ENCODE measurements at regions not wholly inside any gene's neighbourhood (a gene's known extent, or its start where the extent isn't known, plus 50 kb on each side); places are given as distances from the start of the nearest gene placed in this dataset.

DNA sequence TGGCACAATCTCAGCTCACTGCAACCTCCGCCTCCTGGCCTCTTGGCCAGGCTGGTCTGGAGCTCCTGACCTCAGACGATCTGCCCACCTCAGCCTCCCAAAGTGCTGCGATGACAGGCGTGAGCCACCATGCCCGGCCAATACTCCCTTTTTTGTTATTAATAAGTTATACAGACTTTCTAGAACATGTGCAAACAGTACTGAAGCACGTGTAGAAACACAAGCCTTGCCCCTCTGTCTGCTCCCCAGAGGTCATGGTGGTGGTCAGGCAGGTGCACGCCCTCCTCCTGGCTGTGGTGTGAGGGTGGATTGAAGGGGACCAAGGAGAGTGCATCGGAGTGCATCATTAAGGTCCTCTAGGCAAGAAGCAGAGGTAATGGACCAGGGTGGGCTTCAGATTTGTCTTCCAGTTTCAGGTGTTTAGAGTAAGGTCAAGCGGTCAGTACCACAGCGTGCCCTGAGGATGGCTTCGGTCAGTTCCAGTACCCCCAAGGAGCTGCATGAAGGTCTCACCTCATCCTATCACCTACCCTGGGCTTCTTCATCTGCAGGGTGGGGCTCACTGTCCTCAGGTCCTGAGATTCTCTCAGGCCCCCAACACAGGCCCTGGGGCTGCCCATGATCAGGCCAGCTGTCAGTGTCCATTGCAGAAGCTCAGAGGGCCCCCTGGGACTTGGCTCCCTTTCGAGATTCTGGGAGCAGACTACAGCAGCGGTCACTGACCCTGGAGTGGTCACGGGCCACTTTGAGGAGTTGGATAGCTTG lies 124.3 kb downstream of the GLI2 start:
- WGBS (ENCODE audit: insufficient coverage), result 93% methylated on average over 9 of the region's 14 CpGs
- no peaks in the 10 kb centered on the region for H3K4me1 ChIP-seq (ENCODE audit: control extremely low read depth in 1 of 4, control insufficient read depth in 4 of 4, insufficient read depth in 4 of 4, low read length in 3 of 4)

DNA sequence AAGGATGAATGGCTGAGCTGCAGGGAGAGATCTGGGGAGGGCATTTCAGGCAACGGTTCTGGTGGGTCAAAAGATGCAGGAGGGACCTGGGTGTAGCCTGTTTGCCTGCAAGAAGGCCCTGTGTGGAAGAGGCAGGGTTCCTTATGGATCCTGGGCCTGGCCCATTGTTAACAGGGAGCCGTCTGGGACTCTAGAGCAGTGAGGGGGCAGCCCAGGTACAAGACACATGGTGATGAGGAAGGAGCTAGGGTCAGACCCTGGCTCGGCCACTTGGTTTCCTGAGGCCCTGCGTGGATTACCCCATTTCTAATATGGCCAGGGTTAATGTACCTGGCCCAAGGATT lies 124.9 kb downstream of the GLI2 start:
- ChIA-PET CTCF (no interaction called here), POLR2A (no interaction called here)
- H3K9me3 ChIP-seq (ENCODE audit: control extremely low read depth in 1 of 5, control insufficient read depth in 4 of 5, insufficient read depth in 2 of 5, low read depth in 1 of 5, low read length in 4 of 5), result no peaks in the 10 kb centered on the region
- DNase-seq, result no peak
- H3K27ac ChIP-seq (ENCODE audit: insufficient read depth in 1 of 2, low read depth in 1 of 2, low read length in 2 of 2, poor library complexity in 1 of 2, severe bottlenecking in 2 of 2), result no peak overlapping the region
- no peak overlapping the region for H3K4me3 ChIP-seq (ENCODE audit: control insufficient read depth in 1 of 7, extremely low read depth in 1 of 7, insufficient read depth in 4 of 7, low read depth in 2 of 7, low read length in 6 of 7)
- no peaks in the 10 kb centered on the region for H3K4me1 ChIP-seq (ENCODE audit: control extremely low read depth in 1 of 4, control insufficient read depth in 4 of 4, insufficient read depth in 4 of 4, low read length in 3 of 4)
- WGBS (ENCODE audit: insufficient coverage), result 93% methylated on average over 4 of the region's 4 CpGs
- H3K27me3 ChIP-seq (replicated peaks in 2 of 5; ENCODE audit: control insufficient read depth in 4 of 5, insufficient read depth in 5 of 5, low read length in 4 of 5), result peaks cover 0 to 8% (median 0%) of the 10 kb centered on the region in 5 experiments
- no peaks in the 10 kb centered on the region for H3K36me3 ChIP-seq (ENCODE audit: control insufficient read depth in 4 of 4, insufficient read depth in 4 of 4, low read length in 3 of 4)

More for the DNA sequence above, 124.3 kb downstream of the GLI2 start:
- no peak overlapping the region for H3K27ac ChIP-seq (ENCODE audit: insufficient read depth in 1 of 2, low read depth in 1 of 2, low read length in 2 of 2, poor library complexity in 1 of 2, severe bottlenecking in 2 of 2)
- H3K9me3 ChIP-seq (ENCODE audit: control extremely low read depth in 1 of 5, control insufficient read depth in 4 of 5, insufficient read depth in 2 of 5, low read depth in 1 of 5, low read length in 4 of 5), result no peaks in the 10 kb centered on the region
- H3K4me3 ChIP-seq (ENCODE audit: control insufficient read depth in 1 of 7, extremely low read depth in 1 of 7, insufficient read depth in 4 of 7, low read depth in 2 of 7, low read length in 6 of 7), result no peak overlapping the region
- ChIA-PET POLR2A (no interaction called here), CTCF (no interaction called here)
- H3K36me3 ChIP-seq (ENCODE audit: control insufficient read depth in 4 of 4, insufficient read depth in 4 of 4, low read length in 3 of 4), result no peaks in the 10 kb centered on the region
- no peak for DNase-seq
- H3K27me3 ChIP-seq (replicated peaks in 2 of 5; ENCODE audit: control insufficient read depth in 4 of 5, insufficient read depth in 5 of 5, low read length in 4 of 5), result peaks cover 0 to 4% (median 0%) of the 10 kb centered on the region in 5 experiments

DNA sequence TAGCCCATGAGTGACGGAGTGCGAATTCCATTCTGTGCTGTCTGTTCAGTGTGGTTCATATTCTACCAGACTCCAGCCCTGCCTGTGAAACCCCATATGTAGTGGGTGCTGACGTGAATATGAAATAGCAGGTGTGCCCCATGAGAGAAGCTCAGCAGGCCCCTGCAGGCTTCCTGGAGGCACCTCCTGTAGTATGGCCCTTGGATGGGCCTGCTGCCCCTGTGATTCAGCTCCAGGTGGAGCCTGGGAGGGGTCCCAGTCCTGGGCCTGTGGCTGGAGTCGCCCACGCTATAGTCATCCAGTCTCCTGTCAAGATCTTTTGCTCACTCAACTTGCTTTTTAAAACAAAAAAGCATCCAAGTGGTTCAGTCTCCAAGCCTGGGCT lies 125.5 kb downstream of the GLI2 start:
- CTCF ChIA-PET, result no interaction called here
- no peaks in the 10 kb centered on the region for H3K36me3 ChIP-seq (ENCODE audit: control insufficient read depth in 4 of 4, insufficient read depth in 4 of 4, low read length in 3 of 4)
- no peak for DNase-seq
- no peaks in the 10 kb centered on the region for H3K4me1 ChIP-seq (ENCODE audit: control extremely low read depth in 1 of 4, control insufficient read depth in 4 of 4, insufficient read depth in 4 of 4, low read length in 3 of 4)
- POLR2A ChIA-PET, result no interaction called here
- H3K27me3 ChIP-seq (replicated peaks in 2 of 5; ENCODE audit: control insufficient read depth in 4 of 5, insufficient read depth in 5 of 5, low read length in 4 of 5), result peaks cover 0 to 15% (median 5%) of the 10 kb centered on the region in 5 experiments
- no peak overlapping the region for H3K27ac ChIP-seq (ENCODE audit: insufficient read depth in 1 of 2, low read depth in 1 of 2, low read length in 2 of 2, poor library complexity in 1 of 2, severe bottlenecking in 2 of 2)
- H3K4me3 ChIP-seq (ENCODE audit: control insufficient read depth in 1 of 7, extremely low read depth in 1 of 7, insufficient read depth in 4 of 7, low read depth in 2 of 7, low read length in 6 of 7), result no peak overlapping the region
- 100% methylated on average over 5 of the region's 5 CpGs for WGBS (ENCODE audit: insufficient coverage)
- no peaks in the 10 kb centered on the region for H3K9me3 ChIP-seq (ENCODE audit: control extremely low read depth in 1 of 5, control insufficient read depth in 4 of 5, insufficient read depth in 2 of 5, low read depth in 1 of 5, low read length in 4 of 5)

DNA sequence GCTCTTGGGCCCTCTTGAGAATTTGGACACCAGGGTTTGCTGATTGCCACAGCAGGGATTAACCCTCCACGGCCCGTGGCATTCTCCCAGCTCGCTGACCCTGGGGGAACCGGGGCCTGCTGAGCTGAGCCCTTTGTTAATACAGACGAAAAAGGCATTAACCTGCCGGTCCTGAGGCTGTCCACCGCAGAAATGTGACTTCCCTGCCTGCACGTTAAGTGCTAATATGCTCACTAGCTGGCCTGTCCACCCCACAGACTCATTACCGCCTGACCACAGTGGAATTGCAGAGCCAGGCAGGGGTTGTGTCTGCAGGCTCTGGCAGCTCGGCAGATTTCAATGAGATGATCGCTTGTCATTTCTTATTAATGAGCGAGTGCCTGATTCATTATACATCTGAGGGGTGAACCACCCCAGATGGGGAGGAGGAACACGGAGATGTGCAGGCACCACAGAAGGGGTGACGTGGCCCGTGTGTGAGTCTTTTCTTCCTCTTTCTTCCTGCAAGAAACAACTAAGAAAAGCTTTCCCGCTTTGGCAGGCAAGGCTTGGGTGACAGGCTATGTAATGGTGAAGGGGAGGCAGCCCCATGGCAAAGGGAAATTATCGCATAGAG lies 126.0 kb downstream of the GLI2 start:
- H3K36me3 ChIP-seq (ENCODE audit: control insufficient read depth in 4 of 4, insufficient read depth in 4 of 4, low read length in 3 of 4), result no peaks in the 10 kb centered on the region
- H3K4me3 ChIP-seq (ENCODE audit: control insufficient read depth in 1 of 7, extremely low read depth in 1 of 7, insufficient read depth in 4 of 7, low read depth in 2 of 7, low read length in 6 of 7), result no peak overlapping the region
- POLR2A ChIA-PET, result no interaction called here
- peaks cover 0 to under 1% (median 0%) of the 10 kb centered on the region in 4 experiments for H3K4me1 ChIP-seq (ENCODE audit: control extremely low read depth in 1 of 4, control insufficient read depth in 4 of 4, insufficient read depth in 4 of 4, low read length in 3 of 4)
- no peak overlapping the region for H3K27ac ChIP-seq (ENCODE audit: insufficient read depth in 1 of 2, low read depth in 1 of 2, low read length in 2 of 2, poor library complexity in 1 of 2, severe bottlenecking in 2 of 2)
- H3K9me3 ChIP-seq (ENCODE audit: control extremely low read depth in 1 of 5, control insufficient read depth in 4 of 5, insufficient read depth in 2 of 5, low read depth in 1 of 5, low read length in 4 of 5), result no peaks in the 10 kb centered on the region
- WGBS (ENCODE audit: insufficient coverage), result 81% methylated on average over 15 of the region's 17 CpGs
- CTCF ChIA-PET, result no interaction called here
- peaks cover 0 to 20% (median 6%) of the 10 kb centered on the region in 5 experiments for H3K27me3 ChIP-seq (replicated peaks in 2 of 5; ENCODE audit: control insufficient read depth in 4 of 5, insufficient read depth in 5 of 5, low read length in 4 of 5)
- DNase-seq, result no peak

DNA sequence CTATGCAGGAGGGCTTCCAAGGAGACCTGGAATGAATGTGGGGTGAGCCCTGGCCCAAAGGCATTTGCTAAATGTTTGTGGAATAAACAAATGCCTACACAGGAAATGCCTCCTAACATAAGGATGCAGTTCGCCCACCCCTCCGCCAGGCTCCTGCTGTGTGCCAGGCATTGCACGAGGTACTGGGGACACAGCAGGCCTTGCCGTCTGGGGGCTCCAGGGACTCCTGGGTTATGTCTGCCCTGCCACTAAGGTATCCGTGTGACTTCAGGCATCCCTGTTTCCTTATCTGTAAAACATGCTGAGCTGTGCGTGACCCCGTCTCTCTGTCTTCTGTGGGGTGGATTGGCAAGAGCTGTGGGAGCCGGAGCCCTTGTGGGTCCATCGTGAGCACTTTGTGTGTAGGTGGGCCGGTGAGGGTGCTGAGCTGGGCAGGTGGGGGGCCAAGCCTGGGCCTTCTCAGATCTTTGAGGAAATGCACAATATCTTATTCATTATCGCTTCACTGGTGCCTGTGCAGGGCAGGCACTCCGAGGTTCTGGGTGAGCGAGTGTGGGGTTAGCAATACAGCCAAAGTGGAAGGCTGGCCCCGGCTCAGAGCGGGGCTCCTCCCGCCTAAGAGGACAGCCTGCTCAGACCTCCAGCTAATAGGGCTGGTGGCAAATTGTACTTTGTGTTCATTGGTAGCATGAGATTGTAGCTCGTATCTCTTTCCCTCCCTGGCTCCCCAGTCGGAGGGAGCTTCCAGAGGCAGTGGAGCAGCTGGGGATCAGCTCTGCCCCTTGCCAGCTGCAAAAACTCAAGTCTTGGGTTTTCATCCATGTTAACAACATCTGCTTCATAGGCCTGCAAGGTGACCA lies 126.8 kb downstream of the GLI2 start:
- CTCF ChIA-PET, result no interaction called here
- no peaks in the 10 kb centered on the region for H3K36me3 ChIP-seq (ENCODE audit: control insufficient read depth in 4 of 4, insufficient read depth in 4 of 4, low read length in 3 of 4)
- no peaks in the 10 kb centered on the region for H3K9me3 ChIP-seq (ENCODE audit: control extremely low read depth in 1 of 5, control insufficient read depth in 4 of 5, insufficient read depth in 2 of 5, low read depth in 1 of 5, low read length in 4 of 5)
- peaks cover 0 to 8% (median 7%) of the 10 kb centered on the region in 4 experiments for H3K4me1 ChIP-seq (ENCODE audit: control extremely low read depth in 1 of 4, control insufficient read depth in 4 of 4, insufficient read depth in 4 of 4, low read length in 3 of 4)
- WGBS (ENCODE audit: insufficient coverage), result 92% methylated on average over 18 of the region's 18 CpGs
- no peak overlapping the region for H3K27ac ChIP-seq (ENCODE audit: insufficient read depth in 1 of 2, low read depth in 1 of 2, low read length in 2 of 2, poor library complexity in 1 of 2, severe bottlenecking in 2 of 2)
- POLR2A ChIA-PET, result no interaction called here
- H3K4me3 ChIP-seq (ENCODE audit: control insufficient read depth in 1 of 7, extremely low read depth in 1 of 7, insufficient read depth in 4 of 7, low read depth in 2 of 7, low read length in 6 of 7), result no peak overlapping the region
- no peak for DNase-seq
- peaks cover 0 to 27% (median 10%) of the 10 kb centered on the region in 5 experiments for H3K27me3 ChIP-seq (replicated peaks in 2 of 5; ENCODE audit: control insufficient read depth in 4 of 5, insufficient read depth in 5 of 5, low read length in 4 of 5)

DNA sequence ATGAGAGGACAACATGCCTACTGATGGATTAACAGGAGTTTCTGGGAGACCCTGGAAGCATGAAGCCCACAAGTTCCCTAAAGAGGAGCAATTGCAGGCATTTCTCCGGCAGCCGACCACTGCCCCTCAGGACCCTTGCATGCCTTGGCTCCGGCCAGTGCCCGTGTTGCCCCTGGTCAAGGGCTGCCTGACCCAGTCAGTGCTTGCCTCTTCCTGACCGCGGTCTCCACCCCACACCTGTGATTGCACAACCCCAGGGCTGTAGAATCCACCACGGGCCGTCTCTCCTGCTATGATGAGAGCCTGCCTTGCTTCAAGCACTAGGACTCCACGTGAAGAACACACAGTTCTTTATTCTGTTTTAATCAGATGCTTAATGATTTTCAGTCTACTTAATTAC lies 127.5 kb downstream of the GLI2 start:
- Histone ChIP-seq H3K27me3 (replicated peaks in 2 of 5; ENCODE audit: control insufficient read depth in 4 of 5, insufficient read depth in 5 of 5, low read length in 4 of 5) (peaks cover 0 to 34% (median 14%) of the 10 kb centered on the region in 5 experiments), H3K4me1 (ENCODE audit: control extremely low read depth in 1 of 4, control insufficient read depth in 4 of 4, insufficient read depth in 4 of 4, low read length in 3 of 4) (peaks cover 0 to 13% (median 10%) of the 10 kb centered on the region in 4 experiments), H3K27ac (ENCODE audit: insufficient read depth in 1 of 2, low read depth in 1 of 2, low read length in 2 of 2, poor library complexity in 1 of 2, severe bottlenecking in 2 of 2) (no peak overlapping the region), H3K36me3 (ENCODE audit: control insufficient read depth in 4 of 4, insufficient read depth in 4 of 4, low read length in 3 of 4) (no peaks in the 10 kb centered on the region), H3K9me3 (ENCODE audit: control extremely low read depth in 1 of 5, control insufficient read depth in 4 of 5, insufficient read depth in 2 of 5, low read depth in 1 of 5, low read length in 4 of 5) (no peaks in the 10 kb centered on the region), H3K4me3 (ENCODE audit: control insufficient read depth in 1 of 7, extremely low read depth in 1 of 7, insufficient read depth in 4 of 7, low read depth in 2 of 7, low read length in 6 of 7) (no peak overlapping the region)
- POLR2A ChIA-PET, result no interaction called here
- no peak for DNase-seq
- CTCF ChIA-PET, result no interaction called here
- WGBS (ENCODE audit: insufficient coverage), result 88% methylated on average over 4 of the region's 9 CpGs
